ENCODE measurements at regions not wholly inside any gene's neighbourhood (a gene's known extent, or its start where the extent isn't known, plus 50 kb on each side); places are given as distances from the start of the nearest gene placed in this dataset.

DNA sequence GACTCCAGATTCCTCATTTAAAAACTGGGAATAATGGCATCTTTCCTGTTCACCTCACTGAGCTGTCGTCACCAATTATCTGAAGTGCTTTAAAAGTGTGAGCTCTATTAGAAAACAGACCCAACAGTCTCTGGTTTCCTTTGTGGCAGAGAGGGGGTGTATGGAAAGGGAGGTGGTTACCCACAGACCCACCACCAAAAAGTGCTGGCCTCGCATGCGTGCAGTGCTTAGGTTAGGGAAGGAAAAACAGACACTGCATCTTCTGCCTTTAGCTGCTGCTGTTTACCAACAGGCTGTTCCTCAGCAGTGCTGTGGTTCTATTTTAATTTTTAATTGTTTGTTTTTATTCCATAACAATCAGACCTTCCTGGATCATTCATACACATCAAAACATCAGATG lies 249.6 kb downstream of the PIK3R1 start:
- Histone ChIP-seq H2AFZ (ENCODE audit: insufficient read depth, low read depth, low read length, poor library complexity, severe bottlenecking) (no peak overlapping the region), H3K4me3 (replicated peaks in 1 of 3; ENCODE audit: low read depth in 2 of 3, low read length in 3 of 3) (no peak overlapping the region), H3K36me3 (replicated peaks in 1 of 2; ENCODE audit: control insufficient read depth in 1 of 2, insufficient read depth in 2 of 2, low read length in 2 of 2) (no peaks in the 10 kb centered on the region), H4K20me1 (ENCODE audit: insufficient read depth, low read length) (no peaks in the 10 kb centered on the region), H3K9me3 (replicated peaks in 1 of 2; ENCODE audit: control insufficient read depth in 1 of 2, insufficient read depth in 1 of 2, low read length in 2 of 2) (no peaks in the 10 kb centered on the region), H3K79me2 (ENCODE audit: insufficient read depth, low read length) (no peaks in the 10 kb centered on the region), H3K4me2 (replicated peaks; ENCODE audit: extremely low read depth, low read length, poor library complexity, severe bottlenecking) (no peak overlapping the region), H3K9ac (ENCODE audit: insufficient read depth, low read length, poor library complexity, severe bottlenecking) (no peak overlapping the region), H3K27ac (ENCODE audit: low read depth in 1 of 2, low read length in 2 of 2) (no peak overlapping the region), H3K4me1 (ENCODE audit: control insufficient read depth in 1 of 2, insufficient read depth in 2 of 2, low read length in 2 of 2) (peaks cover 0 to 6% of the 10 kb centered on the region in 2 donors), H3K27me3 (ENCODE audit: control insufficient read depth in 2 of 2, insufficient read depth in 2 of 2, low read length in 2 of 2) (no peaks in the 10 kb centered on the region)
- no peak overlapping the region for H3K27ac Mint-ChIP-seq
- H3K4me1 Mint-ChIP-seq: no peaks in the 10 kb centered on the region
- WGBS (ENCODE audit: insufficient coverage): no CpG with 5 or more reads among the region's 3 CpGs
- H3K36me3 Mint-ChIP-seq: no peaks in the 10 kb centered on the region
- TF ChIP-seq, protein P1, sequence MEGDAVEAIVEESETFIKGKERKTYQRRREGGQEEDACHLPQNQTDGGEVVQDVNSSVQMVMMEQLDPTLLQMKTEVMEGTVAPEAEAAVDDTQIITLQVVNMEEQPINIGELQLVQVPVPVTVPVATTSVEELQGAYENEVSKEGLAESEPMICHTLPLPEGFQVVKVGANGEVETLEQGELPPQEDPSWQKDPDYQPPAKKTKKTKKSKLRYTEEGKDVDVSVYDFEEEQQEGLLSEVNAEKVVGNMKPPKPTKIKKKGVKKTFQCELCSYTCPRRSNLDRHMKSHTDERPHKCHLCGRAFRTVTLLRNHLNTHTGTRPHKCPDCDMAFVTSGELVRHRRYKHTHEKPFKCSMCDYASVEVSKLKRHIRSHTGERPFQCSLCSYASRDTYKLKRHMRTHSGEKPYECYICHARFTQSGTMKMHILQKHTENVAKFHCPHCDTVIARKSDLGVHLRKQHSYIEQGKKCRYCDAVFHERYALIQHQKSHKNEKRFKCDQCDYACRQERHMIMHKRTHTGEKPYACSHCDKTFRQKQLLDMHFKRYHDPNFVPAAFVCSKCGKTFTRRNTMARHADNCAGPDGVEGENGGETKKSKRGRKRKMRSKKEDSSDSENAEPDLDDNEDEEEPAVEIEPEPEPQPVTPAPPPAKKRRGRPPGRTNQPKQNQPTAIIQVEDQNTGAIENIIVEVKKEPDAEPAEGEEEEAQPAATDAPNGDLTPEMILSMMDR (IDR thresholded peaks at IDR 0.05): no peak
- no peak for DNase-seq
- intact Hi-C loops (cut with micrococcal nuclease): no loop called here
- H3K9me3 Mint-ChIP-seq: no peaks in the 10 kb centered on the region
- no peak overlapping the region for H3K4me3 Mint-ChIP-seq
- peaks cover 0 to 2% (median 0%) of the 10 kb centered on the region in 3 donors for H3K27me3 Mint-ChIP-seq (ENCODE audit: low read depth in 3 of 3)

DNA sequence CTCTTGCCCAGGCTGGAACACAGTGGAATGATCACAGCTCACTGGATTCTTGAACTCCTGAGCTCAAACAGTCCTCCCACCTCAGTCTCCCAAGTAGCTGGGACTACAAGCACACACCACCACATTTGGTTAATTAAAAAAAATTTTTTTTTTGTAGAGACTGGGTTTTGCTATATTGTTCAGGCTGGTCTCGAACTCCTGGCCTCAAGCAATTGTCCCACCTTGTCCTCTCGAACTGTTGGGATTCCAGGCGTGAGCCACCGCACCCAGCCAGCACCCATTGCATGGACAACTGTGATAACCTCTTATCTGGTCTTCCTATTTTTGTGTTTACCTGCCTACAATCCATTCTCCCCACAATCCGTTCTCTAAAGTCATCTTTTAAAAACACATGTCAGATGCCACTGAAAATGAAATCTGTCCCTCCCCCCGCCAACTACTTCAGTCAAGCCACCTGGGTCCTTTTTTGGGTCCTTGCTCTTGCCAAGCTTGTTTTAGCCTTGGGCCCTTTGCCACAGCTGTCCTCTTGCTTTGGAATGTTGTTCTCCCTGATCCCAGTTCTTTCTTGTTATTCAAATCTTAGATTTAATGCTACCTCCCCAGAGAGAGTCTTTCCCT lies 250.5 kb downstream of the PIK3R1 start:
- no peak overlapping the region for H3K27ac Mint-ChIP-seq
- no peaks in the 10 kb centered on the region for H3K4me1 Mint-ChIP-seq
- Histone ChIP-seq H3K4me1 (ENCODE audit: control insufficient read depth in 1 of 2, insufficient read depth in 2 of 2, low read length in 2 of 2) (peaks cover 0 to 6% of the 10 kb centered on the region in 2 donors), H3K4me2 (replicated peaks; ENCODE audit: extremely low read depth, low read length, poor library complexity, severe bottlenecking) (no peak overlapping the region), H3K36me3 (replicated peaks in 1 of 2; ENCODE audit: control insufficient read depth in 1 of 2, insufficient read depth in 2 of 2, low read length in 2 of 2) (no peaks in the 10 kb centered on the region), H3K79me2 (ENCODE audit: insufficient read depth, low read length) (no peaks in the 10 kb centered on the region), H3K27me3 (ENCODE audit: control insufficient read depth in 2 of 2, insufficient read depth in 2 of 2, low read length in 2 of 2) (no peaks in the 10 kb centered on the region), H2AFZ (ENCODE audit: insufficient read depth, low read depth, low read length, poor library complexity, severe bottlenecking) (no peak overlapping the region), H3K9ac (ENCODE audit: insufficient read depth, low read length, poor library complexity, severe bottlenecking) (no peak overlapping the region), H3K9me3 (replicated peaks in 1 of 2; ENCODE audit: control insufficient read depth in 1 of 2, insufficient read depth in 1 of 2, low read length in 2 of 2) (no peaks in the 10 kb centered on the region), H3K27ac (ENCODE audit: low read depth in 1 of 2, low read length in 2 of 2) (no peak overlapping the region), H4K20me1 (ENCODE audit: insufficient read depth, low read length) (no peaks in the 10 kb centered on the region), H3K4me3 (replicated peaks in 1 of 3; ENCODE audit: low read depth in 2 of 3, low read length in 3 of 3) (no peak overlapping the region)
- WGBS (ENCODE audit: insufficient coverage): 95% methylated on average over 6 of the region's 6 CpGs
- DNase-seq: no peak
- H3K4me3 Mint-ChIP-seq: no peak overlapping the region
- H3K27me3 Mint-ChIP-seq (ENCODE audit: low read depth in 3 of 3): peaks cover 0 to 2% (median 2%) of the 10 kb centered on the region in 3 donors
- H3K9me3 Mint-ChIP-seq: no peaks in the 10 kb centered on the region
- H3K36me3 Mint-ChIP-seq: no peaks in the 10 kb centered on the region
- intact Hi-C loops (cut with micrococcal nuclease): no loop called here
- TF ChIP-seq, protein P1 (IDR thresholded peaks at IDR 0.05): no peak

Data from CD14-positive monocyte (primary cell).